Stimulated activated CD8-positive, alpha-beta memory T cell treated with anti-CD3 and anti-CD28 coated beads, Interleukin-4, amount 100 ng/mL, for 1 hour (primary cell): ENCODE measurements at regions not wholly inside any gene's neighbourhood (a gene's known extent, or its start where the extent isn't known, plus 50 kb on each side); places are given as distances from the start of the nearest gene placed in this dataset.

Experiments used
- DNase-seq, 2 donors: peaks; one replicate each; pipeline ENCODE4 v3.0.0-alpha.2; 2020; ENCODE audit warnings: low read depth in 2 of 2, low spot score in 1 of 2

GRCh38 chr21:27622631-27623030, 655.7 kb upstream of the ADAMTS5 start:
- DNase-seq = no peak

GRCh38 chr21:27614231-27614630, 647.3 kb upstream of the ADAMTS5 start:
- no peak for DNase-seq

GRCh38 chr21:27606422-27606821, 639.5 kb upstream of the ADAMTS5 start:
- no peak for DNase-seq

GRCh38 chr21:27596196-27596595, 629.3 kb upstream of the ADAMTS5 start:
- DNase-seq = no peak

GRCh38 chr21:27595716-27596115, 628.8 kb upstream of the ADAMTS5 start:
- no peak for DNase-seq

- DNase-seq = no peak
Measured at GRCh38 chr21:27590271-27590670, 623.4 kb upstream of the ADAMTS5 start.

GRCh38 chr21:27589781-27590180, 622.9 kb upstream of the ADAMTS5 start:
- DNase-seq = no peak

- DNase-seq = no peak
Measured at GRCh38 chr21:27586986-27587385, 620.1 kb upstream of the ADAMTS5 start.

GRCh38 chr21:27586326-27586725, 619.4 kb upstream of the ADAMTS5 start:
- no peak for DNase-seq

- no peak for DNase-seq
Measured at GRCh38 chr21:27584256-27584655, 617.4 kb upstream of the ADAMTS5 start.

- DNase-seq = no peak
Measured at GRCh38 chr21:27582948-27583430, 616.1 kb upstream of the ADAMTS5 start.

GRCh38 chr21:27582246-27582947, 615.5 kb upstream of the ADAMTS5 start:
- no peak for DNase-seq

GRCh38 chr21:27581168-27581567, 614.3 kb upstream of the ADAMTS5 start:
- no peak for DNase-seq

GRCh38 chr21:27580276-27580675, 613.4 kb upstream of the ADAMTS5 start:
- no peak for DNase-seq

GRCh38 chr21:27578741-27579265, 611.9 kb upstream of the ADAMTS5 start:
- no peak for DNase-seq

GRCh38 chr21:27572696-27573095, 605.8 kb upstream of the ADAMTS5 start:
- DNase-seq = no peak

- no peak for DNase-seq
Measured at GRCh38 chr21:27571706-27572105, 604.8 kb upstream of the ADAMTS5 start.

- DNase-seq = no peak
Measured at GRCh38 chr21:27570306-27570868, 603.5 kb upstream of the ADAMTS5 start.

- no peak for DNase-seq
Measured at GRCh38 chr21:27569831-27570230, 602.9 kb upstream of the ADAMTS5 start.

GRCh38 chr21:27569091-27569490, 602.2 kb upstream of the ADAMTS5 start:
- DNase-seq = no peak

- DNase-seq = no peak
Measured at GRCh38 chr21:27567381-27567780, 600.5 kb upstream of the ADAMTS5 start.

- no peak for DNase-seq
Measured at GRCh38 chr21:27566521-27566920, 599.6 kb upstream of the ADAMTS5 start.

GRCh38 chr21:27565364-27565763, 598.5 kb upstream of the ADAMTS5 start:
- no peak for DNase-seq
